GM23338 (cell line): ENCODE measurements at regions not wholly inside any gene's neighbourhood (a gene's known extent, or its start where the extent isn't known, plus 50 kb on each side); places are given as distances from the start of the nearest gene placed in this dataset.

Experiments
- ATAC-seq: fragments of 200-7000 bp; cut with Tn5 transposase; 3 replicates; pipeline ENCODE4 v1.9.1; 2020
- DNase-seq: peaks from one replicate; pipeline ENCODE4 v3.0.0-alpha.2; 2015; ENCODE audit warnings: low spot score
- H2AFZ ChIP-seq: fragments of 200-600 bp; sonication (generic); 2 replicates; pipeline ENCODE4 v1.8.0; 2016; ENCODE audit warnings: antibody characterized with exemption, mild to moderate bottlenecking, moderate library complexity
- H3F3A ChIP-seq: fragments of 200-600 bp; sonication (generic); replicated peaks from 2 replicates; pipeline ENCODE4 v1.8.0; 2017; ENCODE audit warnings: antibody characterized with exemption, mixed run types, low read depth
- H3K27ac ChIP-seq: fragments of 200-600 bp; sonication (generic); 2 replicates; pipeline ENCODE4 v1.6.1; 2016; ENCODE audit warnings: low read depth
- H3K27me3 ChIP-seq: fragments of 200-600 bp; sonication (generic); 2 replicates; pipeline ENCODE4 v1.8.0; 2016; ENCODE audit warnings: mild to moderate bottlenecking, mixed run types, moderate library complexity; ENCODE audit not compliant: insufficient read depth
- H3K36me3 ChIP-seq: fragments of 200-600 bp; sonication (generic); 2 replicates; pipeline ENCODE4 v1.8.0; 2016; ENCODE audit warnings: mild to moderate bottlenecking; ENCODE audit not compliant: insufficient read depth
- H3K4me1 ChIP-seq: fragments of 200-600 bp; sonication (generic); 2 replicates; pipeline ENCODE4 v1.8.0; 2016; ENCODE audit warnings: mild to moderate bottlenecking, moderate library complexity; ENCODE audit not compliant: insufficient read depth
- H3K4me2 ChIP-seq: fragments of 200-600 bp; sonication (generic); 2 replicates; pipeline ENCODE4 v1.7.1; 2017; ENCODE audit warnings: mixed run types
- H3K4me3 ChIP-seq: fragments of 200-600 bp; sonication (generic); 2 replicates; pipeline ENCODE4 v1.6.1; 2016; ENCODE audit warnings: mixed run types
- H3K79me2 ChIP-seq: fragments of 200-600 bp; sonication (generic); replicated peaks from 2 replicates; pipeline ENCODE4 v1.8.0; 2017; ENCODE audit warnings: mild to moderate bottlenecking; ENCODE audit not compliant: insufficient read depth
- H3K9me2 ChIP-seq: fragments of 200-600 bp; sonication (generic); 2 replicates; pipeline ENCODE4 v1.8.0; 2017; ENCODE audit not compliant: insufficient read depth
- H4K20me1 ChIP-seq: fragments of 200-600 bp; sonication (generic); replicated peaks from 2 replicates; pipeline ENCODE4 v1.8.0; 2017; ENCODE audit warnings: mild to moderate bottlenecking; ENCODE audit not compliant: insufficient read depth
- H3K27ac Mint-ChIP-seq: 2 replicates; pipeline ENCODE4 v1.8.0; 2020; ENCODE audit warnings: inconsistent platforms, mild to moderate bottlenecking, moderate library complexity, mixed read lengths
- H3K27me3 Mint-ChIP-seq: 3 replicates; pipeline ENCODE4 v1.8.0; 2022; ENCODE audit warnings: low read depth, mild to moderate bottlenecking, moderate library complexity, mixed read lengths, inconsistent platforms; ENCODE audit not compliant: insufficient read depth, poor library complexity
- H3K36me3 Mint-ChIP-seq: 3 replicates; pipeline ENCODE4 v1.8.0; 2021; ENCODE audit warnings: low read depth, mild to moderate bottlenecking, inconsistent platforms, moderate library complexity, mixed read lengths
- H3K4me1 Mint-ChIP-seq: 3 replicates; pipeline ENCODE4 v1.8.0; 2020; ENCODE audit warnings: mild to moderate bottlenecking, inconsistent platforms, mixed read lengths
- H3K4me3 Mint-ChIP-seq: 3 replicates; pipeline ENCODE4 v1.8.0; 2021; ENCODE audit warnings: moderate library complexity, mild to moderate bottlenecking, inconsistent platforms, mixed read lengths
- H3K9me3 Mint-ChIP-seq: 3 replicates; pipeline ENCODE4 v1.8.0; 2020; ENCODE audit warnings: moderate library complexity, mild to moderate bottlenecking, inconsistent platforms, mixed read lengths
- CREB1 ChIP-seq: fragments of 250-450 bp; sonication (Bioruptor Pico); IDR thresholded peaks from 2 replicates; pipeline ENCODE4 v1.5.0; 2020; ENCODE audit warnings: low read depth, mild to moderate bottlenecking, moderate library complexity
- CTCF ChIP-seq, 2 experiments: fragments of 200-600 bp in 1 of 2; sonication (generic) in 1 of 2; conservative IDR thresholded peaks; 2 replicates each; pipeline versions ENCODE4 v1.5.1 to v1.6.1; 2016 to 2017; ENCODE audit warnings: antibody characterized with exemption in 2 of 2, low read depth in 2 of 2, mild to moderate bottlenecking in 2 of 2, moderate library complexity in 1 of 2
- EZH2 ChIP-seq: fragments of 200-600 bp; sonication (generic); IDR thresholded peaks from one replicate; pipeline ENCODE4 v1.8.0; 2017; ENCODE audit warnings: antibody characterized with exemption, mild to moderate bottlenecking, low read depth; ENCODE audit not compliant: unreplicated experiment
- EZH2phosphoT487 ChIP-seq: fragments of 200-600 bp; sonication (generic); IDR thresholded peaks from one replicate; pipeline ENCODE4 v1.8.1; 2018; ENCODE audit warnings: antibody characterized with exemption; ENCODE audit not compliant: unreplicated experiment
- NANOG ChIP-seq: IDR thresholded peaks from 2 replicates; pipeline ENCODE4 v1.6.1; 2016; ENCODE audit warnings: antibody characterized with exemption, borderline replicate concordance
- STAT1 ChIP-seq: IDR thresholded peaks from one replicate; pipeline ENCODE4 v1.6.1; 2016; ENCODE audit warnings: antibody characterized with exemption; ENCODE audit not compliant: unreplicated experiment
- ZNF114 ChIP-seq: fragments of 250-450 bp; sonication (Bioruptor Pico); IDR thresholded peaks from 2 replicates; pipeline ENCODE4 v1.5.0; 2020; ENCODE audit warnings: mild to moderate bottlenecking, moderate library complexity
- ZNF331 ChIP-seq: fragments of 250-450 bp; sonication (Bioruptor Pico); IDR thresholded peaks from 2 replicates; pipeline ENCODE4 v1.5.0; 2020; ENCODE audit warnings: low read depth, mild to moderate bottlenecking, moderate library complexity
- TF ChIP-seq, protein P1 (sequence below): IDR thresholded peaks from 2 replicates; pipeline ENCODE4 v1.6.1; 2016; ENCODE audit warnings: antibody characterized with exemption

GRCh38 chr2:3094318-3094717, 283.3 kb downstream of the EIPR1 start:
- Histone ChIP-seq H3K27me3 (no peaks in the 10 kb centered on the region), H3K4me2 (no peak overlapping the region), H3K4me1 (no peaks in the 10 kb centered on the region), H3F3A (no peaks in the 10 kb centered on the region), H2AFZ (no peak overlapping the region), H3K9me2 (no peaks in the 10 kb centered on the region), H3K79me2 (no peaks in the 10 kb centered on the region), H3K27ac (no peak overlapping the region), H3K4me3 (no peak overlapping the region), H3K36me3 (no peaks in the 10 kb centered on the region), H4K20me1 (no peaks in the 10 kb centered on the region)
- ATAC-seq: no peak
- TF ChIP-seq CTCF (conservative IDR thresholded peaks at IDR 0.05; ENCODE audit: low read depth in 2 of 2) (no peak), NANOG (no peak), EZH2phosphoT487 (no peak), ZNF331 (CRISPR knock-in tag) (no peak)
- TF ChIP-seq, protein P1, sequence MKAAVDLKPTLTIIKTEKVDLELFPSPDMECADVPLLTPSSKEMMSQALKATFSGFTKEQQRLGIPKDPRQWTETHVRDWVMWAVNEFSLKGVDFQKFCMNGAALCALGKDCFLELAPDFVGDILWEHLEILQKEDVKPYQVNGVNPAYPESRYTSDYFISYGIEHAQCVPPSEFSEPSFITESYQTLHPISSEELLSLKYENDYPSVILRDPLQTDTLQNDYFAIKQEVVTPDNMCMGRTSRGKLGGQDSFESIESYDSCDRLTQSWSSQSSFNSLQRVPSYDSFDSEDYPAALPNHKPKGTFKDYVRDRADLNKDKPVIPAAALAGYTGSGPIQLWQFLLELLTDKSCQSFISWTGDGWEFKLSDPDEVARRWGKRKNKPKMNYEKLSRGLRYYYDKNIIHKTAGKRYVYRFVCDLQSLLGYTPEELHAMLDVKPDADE: no peak
- no peaks in the 10 kb centered on the region for H3K27me3 Mint-ChIP-seq
- no peak overlapping the region for H3K27ac Mint-ChIP-seq
- H3K9me3 Mint-ChIP-seq: no peaks in the 10 kb centered on the region
- no peak for DNase-seq
- H3K4me3 Mint-ChIP-seq: no peak overlapping the region
- peaks cover 4% of the 10 kb centered on the region; the same call in 1 of the 3 replicates for H3K4me1 Mint-ChIP-seq
- no peaks in the 10 kb centered on the region for H3K36me3 Mint-ChIP-seq

DNA sequence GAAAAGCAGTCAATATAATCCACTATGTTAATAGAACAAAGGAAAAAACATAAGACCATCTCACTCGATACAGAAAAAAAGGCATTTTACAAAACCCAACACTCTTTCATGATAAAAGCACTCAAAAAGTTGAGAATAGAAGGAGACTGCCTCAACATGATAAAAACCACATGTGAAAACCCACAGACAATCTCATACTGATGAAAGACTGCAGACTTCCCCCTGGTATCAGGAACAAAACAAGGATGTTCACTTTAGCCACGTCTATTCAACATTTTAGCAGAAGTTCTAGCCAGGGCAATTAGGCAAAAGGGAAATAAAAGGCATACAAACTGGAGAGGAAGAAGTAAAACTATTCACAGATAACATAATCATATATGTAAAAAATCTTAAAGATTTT, 285.9 kb downstream of the EIPR1 start:
- no peaks in the 10 kb centered on the region for H3K27me3 Mint-ChIP-seq
- Histone ChIP-seq H3K4me3 (no peak overlapping the region), H2AFZ (no peak overlapping the region), H3K4me1 (no peaks in the 10 kb centered on the region), H3K36me3 (no peaks in the 10 kb centered on the region), H3K27me3 (no peaks in the 10 kb centered on the region), H4K20me1 (no peaks in the 10 kb centered on the region), H3K9me2 (no peaks in the 10 kb centered on the region), H3K4me2 (no peak overlapping the region), H3K79me2 (no peaks in the 10 kb centered on the region), H3F3A (no peaks in the 10 kb centered on the region), H3K27ac (no peak overlapping the region)
- H3K27ac Mint-ChIP-seq: no peak overlapping the region
- H3K4me3 Mint-ChIP-seq: no peak overlapping the region
- H3K9me3 Mint-ChIP-seq: peaks cover 5% of the 10 kb centered on the region; the same call in 2 of the 3 replicates
- no peaks in the 10 kb centered on the region for H3K36me3 Mint-ChIP-seq
- DNase-seq (no peak), ATAC-seq (no peak)
- peaks cover 4% of the 10 kb centered on the region; the same call in 1 of the 3 replicates for H3K4me1 Mint-ChIP-seq
- TF ChIP-seq CTCF (conservative IDR thresholded peaks at IDR 0.05; ENCODE audit: low read depth in 2 of 2) (no peak), STAT1 (no peak), CREB1 (CRISPR knock-in tag) (no peak), EZH2 (no peak), EZH2phosphoT487 (no peak), ZNF114 (CRISPR knock-in tag) (no peak), ZNF331 (CRISPR knock-in tag) (no peak)
- TF ChIP-seq, protein P1: no peak
